Amygdala (tissue), 56 donors: ENCODE measurements at regions not wholly inside any gene's neighbourhood (a gene's known extent, or its start where the extent isn't known, plus 50 kb on each side); places are given as distances from the start of the nearest gene placed in this dataset.
"Not testable (repeated sequence)": the region's sequence is repeated elsewhere in the genome, so short reads cannot be mapped to it uniquely, and the experiment has no call there.

Experiments
- DNase-seq, 56 donors: peaks; one replicate each; lab custom pipeline; 2025; lab: John Stamatoyannopoulos, UW

DNA sequence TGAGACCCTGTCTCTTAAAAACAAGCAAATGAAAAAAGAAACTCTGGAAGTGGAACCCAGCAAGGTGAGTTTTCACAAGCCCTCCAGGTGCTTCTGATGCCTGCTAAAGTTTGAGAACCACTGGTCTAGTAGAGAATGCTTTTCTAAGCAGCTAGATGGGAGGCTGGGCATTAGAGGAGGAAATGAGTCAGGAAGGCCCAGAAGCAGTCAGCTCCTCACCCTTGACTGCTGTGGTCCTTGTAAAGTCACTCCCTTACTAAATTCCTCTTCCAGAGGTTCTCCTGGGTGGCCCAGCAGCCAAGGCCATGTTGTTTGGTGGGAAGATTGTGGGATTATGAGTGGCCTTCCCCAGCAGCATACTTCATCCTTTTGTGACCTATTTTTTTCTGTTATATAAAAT, 52.0 kb upstream of the FYN start:
- no peak for DNase-seq

DNA sequence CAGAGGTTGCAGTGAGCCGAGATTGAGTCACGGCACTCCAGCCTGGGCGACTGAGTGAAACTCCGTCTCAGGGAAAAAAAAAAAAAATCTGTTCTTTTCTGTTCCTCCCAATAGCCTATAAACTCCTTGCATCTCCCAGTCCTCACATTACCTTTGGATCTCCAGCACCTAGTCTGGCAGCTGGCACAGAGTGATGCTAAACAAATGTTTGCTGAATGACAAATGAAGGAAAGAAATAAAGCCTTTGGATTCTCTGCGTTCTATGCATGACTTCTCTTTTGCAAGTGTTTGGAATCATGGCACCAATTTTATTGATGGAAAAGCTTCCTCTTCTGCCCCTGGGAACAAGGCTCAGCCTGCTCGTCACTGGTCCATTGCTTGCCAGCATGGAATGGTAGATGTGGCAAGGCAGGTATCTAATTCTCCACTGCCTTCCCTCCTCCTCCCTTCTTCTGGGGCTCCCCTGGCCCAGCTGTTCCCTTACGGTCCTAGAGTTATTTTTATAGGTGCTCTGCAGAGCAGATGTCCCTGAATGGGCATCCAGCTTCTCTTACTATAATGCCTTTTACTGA, 53.6 kb upstream of the FYN start:
- no peak for DNase-seq

GRCh38 chr6:111927321-111927720, 54.1 kb upstream of the FYN start:
- no peak for DNase-seq

- DNase-seq = no peak
Observed at GRCh38 chr6:111928139-111928538, 54.9 kb upstream of the FYN start.

- not testable (repeated sequence) for DNase-seq
Observed at GRCh38 chr6:111934611-111935010, 61.4 kb upstream of the FYN start.

GRCh38 chr6:111936718-111937117, 63.5 kb upstream of the FYN start:
- DNase-seq = no peak

- DNase-seq = no peak
Observed at GRCh38 chr6:111938710-111939109, 65.5 kb upstream of the FYN start.

DNA sequence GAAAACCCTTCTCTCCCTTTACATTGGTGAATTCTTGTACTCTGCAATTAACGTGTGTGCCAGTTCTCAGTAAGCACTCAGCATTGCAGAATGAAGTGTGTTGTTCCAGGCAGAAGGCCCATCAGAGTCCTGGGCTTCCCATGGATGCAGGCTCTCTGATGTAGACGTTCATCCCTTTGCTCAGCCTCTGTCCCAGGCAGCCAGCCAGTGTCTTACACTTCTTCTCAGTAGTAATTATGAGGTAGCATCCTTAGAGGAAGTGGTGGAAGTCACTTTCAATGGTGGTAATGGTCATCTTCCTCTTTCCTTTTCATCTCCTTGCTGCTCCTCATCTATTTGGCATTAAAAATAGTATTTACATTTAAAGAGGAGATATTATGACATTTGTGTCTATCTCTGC, 66.7 kb upstream of the FYN start:
- no peak for DNase-seq

- DNase-seq = no peak
Observed at GRCh38 chr6:111940801-111941200, 67.5 kb upstream of the FYN start.

- DNase-seq = no peak
Observed at GRCh38 chr6:111941686-111942330, 68.6 kb upstream of the FYN start.

DNA sequence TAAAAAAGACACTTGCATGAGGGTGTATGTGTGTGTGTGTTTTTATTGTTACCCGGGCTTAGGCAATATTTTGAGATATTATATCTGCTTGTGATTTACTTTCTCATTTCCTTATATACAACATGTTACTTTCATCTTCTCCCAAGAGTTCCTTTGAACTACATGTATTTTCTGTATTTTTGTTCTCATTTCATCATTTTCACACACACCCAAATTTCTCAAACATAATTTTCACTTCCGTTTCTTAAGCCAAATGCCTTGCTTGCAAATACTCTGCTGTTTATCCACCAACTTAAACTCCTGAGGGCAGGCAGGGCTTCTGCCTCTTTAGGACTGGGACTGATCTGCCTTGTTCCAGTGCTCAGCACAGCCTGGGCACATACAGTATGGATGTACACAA, 69.3 kb upstream of the FYN start:
- DNase-seq = no peak

- DNase-seq = no peak
Observed at GRCh38 chr6:111943266-111943665, 70.0 kb upstream of the FYN start.

- DNase-seq = no peak
Observed at GRCh38 chr6:111943726-111944125, 70.5 kb upstream of the FYN start.

GRCh38 chr6:111944541-111944940, 71.3 kb upstream of the FYN start:
- no peak for DNase-seq

DNA sequence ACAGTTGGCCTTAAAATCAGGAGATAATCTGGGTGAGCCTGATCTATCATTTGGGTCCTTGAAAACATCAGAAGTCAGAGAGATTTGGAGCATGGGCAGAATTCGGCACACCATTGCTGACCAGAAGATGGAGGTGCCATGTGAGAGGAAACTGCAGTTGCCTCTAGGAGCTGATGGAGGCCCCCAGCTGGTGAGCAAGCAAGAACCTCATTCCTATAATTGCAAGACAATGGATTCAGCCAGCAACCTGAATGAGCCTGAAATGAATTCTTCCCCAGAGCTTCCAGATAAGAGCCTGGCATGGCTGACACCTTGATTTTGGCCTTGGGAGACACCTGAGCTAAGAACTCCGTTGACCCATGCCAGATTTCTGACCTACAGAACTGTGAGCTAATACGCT, 76.3 kb upstream of the FYN start:
- no peak for DNase-seq

DNA sequence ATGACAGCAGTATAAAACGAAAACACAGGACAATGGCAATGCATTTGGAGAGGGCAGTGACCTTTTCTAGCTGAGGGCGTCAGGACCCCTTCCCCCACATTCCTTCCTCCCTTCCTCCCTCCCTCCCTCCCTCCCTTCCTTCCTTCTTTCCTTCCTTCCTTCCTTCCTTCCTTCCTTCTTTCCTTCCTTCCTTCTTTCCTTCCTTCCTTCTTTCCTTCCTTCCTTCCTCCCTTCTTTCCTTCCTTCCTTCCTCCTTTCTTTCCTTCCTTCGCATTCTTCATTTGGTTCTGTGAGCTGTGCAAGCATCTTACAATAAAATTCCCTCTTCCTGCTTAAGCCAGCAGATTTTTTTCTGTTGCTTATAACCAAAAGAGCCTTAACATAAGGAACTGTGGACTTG, 76.7 kb upstream of the FYN start:
- not testable (repeated sequence) for DNase-seq

GRCh38 chr6:111950661-111951496, 77.6 kb upstream of the FYN start:
- DNase-seq = peak in 1 of 56 donors; percentile 46

DNA sequence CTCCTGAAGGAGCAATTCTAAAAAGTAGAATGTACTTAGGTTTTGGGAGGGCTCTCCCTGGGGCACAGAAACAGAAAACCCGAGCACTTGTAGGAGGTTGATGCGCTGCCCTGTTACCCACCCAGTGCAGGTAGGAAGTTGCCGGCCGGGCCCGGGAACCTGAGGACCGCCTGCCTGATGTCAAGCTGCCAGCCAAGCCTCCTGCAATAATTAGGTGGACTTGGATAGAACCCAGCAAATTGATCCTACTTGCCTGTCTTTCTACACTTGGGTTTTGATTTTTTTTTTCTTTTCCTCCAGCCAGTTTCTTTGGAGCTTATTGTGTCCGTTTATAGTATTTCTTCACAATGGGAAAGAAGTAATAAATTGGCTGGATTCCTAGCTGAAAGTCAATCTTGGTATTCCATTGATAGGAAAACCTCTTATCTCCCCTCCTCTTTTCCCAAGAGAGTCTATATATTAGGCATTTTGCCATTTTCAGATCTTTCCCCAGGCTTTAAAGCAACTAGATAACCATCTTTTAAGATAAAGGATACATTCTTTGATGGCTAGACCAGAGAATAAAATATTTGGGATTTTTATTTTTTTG, 78.3 kb upstream of the FYN start:
- DNase-seq = no peak

DNA sequence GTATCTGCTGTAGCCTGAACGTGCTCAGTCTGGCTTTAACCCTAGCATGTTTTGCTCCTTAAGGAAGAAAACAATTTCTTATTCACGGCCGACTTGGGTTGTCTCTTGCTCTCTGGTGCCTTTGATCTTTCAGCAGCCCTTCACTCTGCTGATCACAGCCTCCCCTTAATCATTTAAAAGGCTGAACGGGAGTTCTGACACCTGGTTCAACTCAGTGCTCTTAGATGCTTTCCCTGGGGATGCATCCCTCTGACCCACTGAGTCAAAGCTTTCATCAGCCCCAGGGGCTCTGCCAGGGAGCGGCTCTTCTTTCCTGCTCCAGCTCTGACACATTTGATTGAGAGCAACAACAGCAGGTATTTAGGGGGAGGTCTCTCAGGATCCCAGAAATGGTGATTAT, 79.0 kb upstream of the FYN start:
- DNase-seq = no peak

DNA sequence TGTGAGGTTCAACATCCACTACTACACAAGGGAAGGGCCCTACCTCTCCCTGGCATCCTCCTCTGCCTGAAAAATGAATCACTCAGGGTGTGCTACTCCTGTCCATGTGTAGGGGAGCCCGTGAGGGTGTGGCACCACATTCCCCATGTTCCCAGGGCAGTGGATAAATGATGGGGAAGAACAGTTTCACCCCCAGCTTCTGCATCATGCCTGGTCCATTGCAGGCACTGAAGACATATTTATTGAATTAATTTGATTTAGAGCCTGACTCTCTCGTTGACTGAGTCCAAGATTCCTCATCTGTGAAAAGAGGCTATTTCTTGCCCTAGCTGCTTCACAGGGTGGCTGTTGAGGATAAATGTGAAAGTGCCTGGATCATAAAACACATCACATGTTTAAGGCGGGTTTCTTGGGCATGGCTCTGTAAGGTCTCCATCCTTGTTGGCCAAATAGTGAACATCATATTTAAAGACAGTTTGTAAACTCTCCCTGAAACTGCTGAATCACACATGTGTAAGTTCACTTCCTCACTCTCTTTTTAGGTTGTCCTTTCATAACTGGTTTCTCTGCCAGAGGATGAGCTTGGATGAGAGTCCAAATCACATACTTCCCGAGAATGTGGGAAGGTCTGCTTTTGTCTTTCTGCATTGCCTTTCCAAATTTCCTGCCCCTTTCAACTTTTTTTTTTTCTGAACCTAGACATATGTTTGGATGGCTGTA, 79.7 kb upstream of the FYN start:
- DNase-seq = no peak

- DNase-seq = no peak
Observed at GRCh38 chr6:111956098-111956497, 82.8 kb upstream of the FYN start.
